ENCODE measurements at regions not wholly inside any gene's neighbourhood (a gene's known extent, or its start where the extent isn't known, plus 50 kb on each side); places are given as distances from the start of the nearest gene placed in this dataset.

DNA sequence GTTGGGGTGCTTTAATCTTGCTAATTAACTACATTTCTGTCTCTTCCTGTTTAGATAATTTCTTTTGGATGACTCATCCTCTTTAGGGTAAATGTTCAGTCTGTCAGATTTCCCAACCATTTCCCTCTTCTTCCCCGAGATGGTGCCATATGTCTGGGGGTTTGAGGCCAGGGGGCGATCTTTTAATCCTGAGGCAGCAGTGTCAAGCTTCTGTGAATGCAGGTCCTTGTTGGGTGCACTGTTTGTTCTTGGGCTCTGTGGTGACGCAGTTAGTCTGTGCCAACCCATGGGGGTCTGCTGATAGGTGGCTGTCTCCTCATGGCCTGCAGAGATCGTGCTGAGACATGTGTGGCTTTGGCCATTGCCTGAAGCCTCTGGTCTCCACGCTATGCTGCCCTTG is 420.4 kb downstream of the NDFIP2 start:
- H4K5ac ChIP-seq (ENCODE audit: low read depth, low read length): peak overlapping the region; percentile 1; the same call in 1 of the 2 replicates
- H2AK5ac ChIP-seq (ENCODE audit: low read depth, low read length): peak overlapping the region; percentile 70
- POLR2A ChIA-PET (ENCODE audit: unreplicated experiment): no interaction called here
- H3K18ac ChIP-seq (ENCODE audit: low read depth, low read length): 0 out of 2 replicates have a peak overlapping the region, but pooled peaks have one; percentile 7
- intact Hi-C loops (cut with micrococcal nuclease): no loop called here
- DNase-seq (peak; percentile 13), ATAC-seq (ENCODE audit: low read depth) (peak; percentile 55)
- H4K8ac ChIP-seq (ENCODE audit: low read depth in 2 of 2, low read length in 2 of 2): no peak overlapping the region; a peak in 1 of 4 replicates
- no peaks in the 10 kb centered on the region for H3K79me1 ChIP-seq (ENCODE audit: low read depth in 1 of 2, low read length in 2 of 2)
- H3K56ac ChIP-seq (ENCODE audit: extremely low read depth, insufficient read depth, low read length): no peak overlapping the region
- H3K27me3 ChIP-seq (ENCODE audit: control insufficient read depth, insufficient read depth, low read length): no peaks in the 10 kb centered on the region
- H2BK120ac ChIP-seq (ENCODE audit: low read depth, low read length): peak overlapping the region; percentile 70
- no peak overlapping the region; the same call in 1 of the 2 replicates for H3K27ac ChIP-seq (ENCODE audit: insufficient read depth, low read length)
- no peaks in the 10 kb centered on the region for H3K36me3 ChIP-seq (ENCODE audit: control insufficient read depth, insufficient read depth, low read length)
- peak overlapping the region; percentile 42 for H2BK5ac ChIP-seq (ENCODE audit: low read depth, low read length, poor library complexity, severe bottlenecking)
- H3K4me3 ChIP-seq (ENCODE audit: insufficient read depth, low read depth, low read length): no peak overlapping the region
- CTCF ChIA-PET: interaction anchor here (0.7 to 1.2 kb wide), 2 partner anchors 10 to 24 kb away, joined by 3 to 4 read pairs; no protein-coding TSS in a partner anchor
- peak overlapping the region; percentile 59; the same call in 1 of the 2 replicates for H2BK20ac ChIP-seq (ENCODE audit: low read depth, low read length)
- H2BK15ac ChIP-seq (ENCODE audit: low read depth, low read length): 0 out of 3 replicates have a peak overlapping the region, but pooled peaks have one; percentile 12
- no peak overlapping the region for H3K4me2 ChIP-seq (ENCODE audit: low read depth, low read length)
- no peak overlapping the region for H3K9ac ChIP-seq (ENCODE audit: low read depth, low read length)
- WGBS, 2 experiments (ENCODE audit: extremely low coverage in 2 of 2, insufficient read length in 1 of 2): 93% methylated on average over 2 of the region's 5 CpGs; no CpG with 5 or more reads in 1 of the 2 experiments
- H3K23ac ChIP-seq (ENCODE audit: low read depth, low read length): no peak overlapping the region; the same call in 1 of the 2 replicates
- BruUV-seq (replicated peaks): no TSS peak
- no peak overlapping the region for H2AK9ac ChIP-seq (replicated peaks; ENCODE audit: low read depth, low read length, poor library complexity)
- H3K9me1 ChIP-seq (ENCODE audit: insufficient read depth, low read length): no peaks in the 10 kb centered on the region
- dilution Hi-C loops (cut with HindIII; ENCODE audit: low sequenced_read_pairs, unreplicated experiment): no loop called here
- TF ChIP-seq, protein P1, sequence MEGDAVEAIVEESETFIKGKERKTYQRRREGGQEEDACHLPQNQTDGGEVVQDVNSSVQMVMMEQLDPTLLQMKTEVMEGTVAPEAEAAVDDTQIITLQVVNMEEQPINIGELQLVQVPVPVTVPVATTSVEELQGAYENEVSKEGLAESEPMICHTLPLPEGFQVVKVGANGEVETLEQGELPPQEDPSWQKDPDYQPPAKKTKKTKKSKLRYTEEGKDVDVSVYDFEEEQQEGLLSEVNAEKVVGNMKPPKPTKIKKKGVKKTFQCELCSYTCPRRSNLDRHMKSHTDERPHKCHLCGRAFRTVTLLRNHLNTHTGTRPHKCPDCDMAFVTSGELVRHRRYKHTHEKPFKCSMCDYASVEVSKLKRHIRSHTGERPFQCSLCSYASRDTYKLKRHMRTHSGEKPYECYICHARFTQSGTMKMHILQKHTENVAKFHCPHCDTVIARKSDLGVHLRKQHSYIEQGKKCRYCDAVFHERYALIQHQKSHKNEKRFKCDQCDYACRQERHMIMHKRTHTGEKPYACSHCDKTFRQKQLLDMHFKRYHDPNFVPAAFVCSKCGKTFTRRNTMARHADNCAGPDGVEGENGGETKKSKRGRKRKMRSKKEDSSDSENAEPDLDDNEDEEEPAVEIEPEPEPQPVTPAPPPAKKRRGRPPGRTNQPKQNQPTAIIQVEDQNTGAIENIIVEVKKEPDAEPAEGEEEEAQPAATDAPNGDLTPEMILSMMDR (conservative IDR thresholded peaks at IDR 0.05; ENCODE audit: low read depth, low read length): peak; percentile 22; the same call in 1 of the 2 replicates
- TF ChIP-seq, protein P2, sequence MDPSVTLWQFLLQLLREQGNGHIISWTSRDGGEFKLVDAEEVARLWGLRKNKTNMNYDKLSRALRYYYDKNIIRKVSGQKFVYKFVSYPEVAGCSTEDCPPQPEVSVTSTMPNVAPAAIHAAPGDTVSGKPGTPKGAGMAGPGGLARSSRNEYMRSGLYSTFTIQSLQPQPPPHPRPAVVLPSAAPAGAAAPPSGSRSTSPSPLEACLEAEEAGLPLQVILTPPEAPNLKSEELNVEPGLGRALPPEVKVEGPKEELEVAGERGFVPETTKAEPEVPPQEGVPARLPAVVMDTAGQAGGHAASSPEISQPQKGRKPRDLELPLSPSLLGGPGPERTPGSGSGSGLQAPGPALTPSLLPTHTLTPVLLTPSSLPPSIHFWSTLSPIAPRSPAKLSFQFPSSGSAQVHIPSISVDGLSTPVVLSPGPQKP (IDR thresholded peaks at IDR 0.05; ENCODE audit: borderline replicate concordance, low read depth, low read length): no peak
- TF ChIP-seq FOS (IDR thresholded peaks at IDR 0.05; ENCODE audit: low read depth, low read length): peak; percentile 24; the same call in 1 of the 2 replicates
- peak; percentile 9; the same call in 1 of the 2 replicates for TF ChIP-seq RAD21 (IDR thresholded peaks at IDR 0.05; ENCODE audit: low read length)
- TF ChIP-seq BHLHE40 (IDR thresholded peaks at IDR 0.05; ENCODE audit: low read depth, low read length): no peak
- TF ChIP-seq MAZ (IDR thresholded peaks at IDR 0.05; ENCODE audit: borderline replicate concordance, low read depth, low read length): no peak
- H3K4ac ChIP-seq (ENCODE audit: low read depth, low read length): peak overlapping the region; percentile 81
- no peaks in the 10 kb centered on the region for H4K20me1 ChIP-seq (ENCODE audit: insufficient read depth, low read length)
- peak overlapping the region; percentile 73 for H3K14ac ChIP-seq (replicated peaks; ENCODE audit: low read depth, low read length)
- H4K91ac ChIP-seq (ENCODE audit: insufficient read depth, low read depth, low read length): peak overlapping the region; percentile 11; the same call in 1 of the 2 replicates
- no peaks in the 10 kb centered on the region for H3K9me3 ChIP-seq (ENCODE audit: control insufficient read depth, insufficient read depth, low read length)
- H3K4me1 ChIP-seq (ENCODE audit: control insufficient read depth, insufficient read depth, low read length): no peaks in the 10 kb centered on the region
- in situ Hi-C loops (cut with MboI; ENCODE audit: low sequenced_read_pairs): no loop called here
- H2AFZ ChIP-seq (replicated peaks; ENCODE audit: low read length, poor library complexity): peak overlapping the region; percentile 37

All from IMR-90 (cell line).